H4 (cell line): ENCODE measurements at regions not wholly inside any gene's neighbourhood (a gene's known extent, or its start where the extent isn't known, plus 50 kb on each side); places are given as distances from the start of the nearest gene placed in this dataset.

ENCODE experiments used
- DNase-seq: peaks from one replicate; pipeline ENCODE4 v3.0.0-alpha.2; 2015; ENCODE audit warnings: low spot score

DNA sequence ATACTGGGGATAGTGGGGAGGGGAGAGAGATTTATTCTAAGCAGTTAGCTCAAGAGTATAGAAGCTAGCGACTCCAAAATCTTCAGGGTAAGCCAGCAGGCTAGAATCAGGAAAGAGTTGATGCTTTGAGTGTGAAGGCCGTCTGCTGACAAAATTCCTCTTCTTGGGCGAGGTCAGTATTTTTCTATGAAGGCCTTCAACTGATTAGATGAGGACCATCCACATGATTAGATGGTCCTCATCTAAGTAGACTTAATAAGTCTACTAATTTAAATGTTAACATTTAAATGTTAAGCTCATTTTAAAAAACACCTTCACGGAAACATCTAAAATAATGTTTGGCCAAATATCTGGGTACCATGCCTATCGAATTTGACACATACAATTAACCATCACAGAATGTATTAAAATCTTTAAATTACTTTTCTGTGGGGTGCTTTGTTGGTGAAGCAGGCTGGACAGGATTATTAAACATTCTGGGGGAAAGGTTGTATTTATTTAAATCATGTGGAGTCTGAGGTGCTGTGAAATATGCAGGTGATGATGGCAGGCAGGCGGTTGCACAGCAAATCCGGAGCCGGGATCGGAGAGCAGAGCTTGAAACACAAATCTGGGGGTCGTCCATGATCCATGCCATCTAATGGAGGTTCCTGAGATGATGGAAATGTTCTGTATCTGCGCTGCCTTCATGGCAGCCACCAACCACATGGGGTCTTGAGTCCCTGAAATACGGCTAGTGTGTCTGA lies 49.8 kb upstream of the ADORA2B start:
- no peak for DNase-seq
